A673 (cell line): ENCODE measurements at regions not wholly inside any gene's neighbourhood (a gene's known extent, or its start where the extent isn't known, plus 50 kb on each side); places are given as distances from the start of the nearest gene placed in this dataset.
A peak's percentile ranks its signal among the peaks of the same experiment; 100 is the strongest.

ENCODE experiments used
- BruUV-seq: library from RNA; stranded (reverse); fragments of 400-500 nt; replicated peaks from 2 replicates; lab custom pipeline; 2021; lab: Mats Ljungman, UMichigan
- CTCF ChIA-PET: fragments of 300-600 bp; sonication (Branson Sonifier 250); formaldehyde crosslinking; loops from one replicate; lab custom pipeline; 2022; ENCODE audit warnings: antibody characterized with exemption; lab: Charles Lee
- POLR2A ChIA-PET: fragments of 300-600 bp; sonication (Branson Sonifier 250); formaldehyde crosslinking; loops from one replicate; lab custom pipeline; 2022; ENCODE audit warnings: antibody characterized with exemption; ENCODE audit not compliant: low non-redundant PET; lab: Charles Lee
- DNase-seq: peaks from one replicate; pipeline ENCODE4 v3.0.0-alpha.2; 2015; ENCODE audit warnings: low spot score
- H3K27ac ChIP-seq: fragments of 200-600 bp; sonication (generic); 2 replicates; pipeline ENCODE4 v1.5.1; 2016; ENCODE audit warnings: mixed run types, low read depth, mild to moderate bottlenecking, mixed read lengths, antibody characterized with exemption, low read length; ENCODE audit not compliant: poor library complexity, severe bottlenecking
- H3K27me3 ChIP-seq: fragments of 200-600 bp; sonication (generic); replicated peaks from 2 replicates; pipeline ENCODE4 v1.6.1; 2017; ENCODE audit warnings: mixed run types, low read depth, mild to moderate bottlenecking, mixed read lengths, antibody characterized with exemption, low read length; ENCODE audit not compliant: insufficient read depth, poor library complexity
- H3K36me3 ChIP-seq: fragments of 200-600 bp; sonication (generic); 2 replicates; pipeline ENCODE4 v1.6.1; 2016; ENCODE audit warnings: mixed run types, mild to moderate bottlenecking, mixed read lengths, antibody characterized with exemption, low read length; ENCODE audit not compliant: insufficient read depth, poor library complexity, severe bottlenecking
- H3K4me1 ChIP-seq: fragments of 200-600 bp; sonication (generic); 2 replicates; pipeline ENCODE4 v1.6.1; 2017; ENCODE audit warnings: mixed run types, mild to moderate bottlenecking, mixed read lengths, antibody characterized with exemption, low read length; ENCODE audit not compliant: insufficient read depth, poor library complexity, severe bottlenecking
- H3K4me3 ChIP-seq: fragments of 200-600 bp; sonication (generic); 2 replicates; pipeline ENCODE4 v1.5.1; 2016; ENCODE audit warnings: low read depth, mixed run types, mild to moderate bottlenecking, mixed read lengths, low read length; ENCODE audit not compliant: poor library complexity, severe bottlenecking
- H3K9me3 ChIP-seq: fragments of 200-600 bp; sonication (generic); 2 replicates; pipeline ENCODE4 v1.6.1; 2016; ENCODE audit warnings: mixed run types, low read depth, mild to moderate bottlenecking, mixed read lengths, antibody characterized with exemption, low read length; ENCODE audit not compliant: poor library complexity, severe bottlenecking
- EZH2 ChIP-seq: fragments of 200-600 bp; sonication (generic); IDR thresholded peaks from 2 replicates; pipeline ENCODE4 v1.6.1; 2017; ENCODE audit warnings: borderline replicate concordance, low read depth, mild to moderate bottlenecking, mixed read lengths, antibody characterized with exemption, low read length; ENCODE audit not compliant: poor library complexity, severe bottlenecking
- intact Hi-C: fragments of 100-400 bp; cut with micrococcal nuclease; formaldehyde crosslinking; loops from one replicate; pipeline ENCODE4 v1.10.0; 2022; ENCODE audit not compliant: unreplicated experiment
- TF ChIP-seq, protein P1 (sequence below): fragments of 300-800, 200-600 bp; sonication (generic); conservative IDR thresholded peaks from 2 replicates; pipeline ENCODE4 v1.5.1; 2017; ENCODE audit warnings: low read depth, mild to moderate bottlenecking, antibody characterized with exemption, low read length, moderate library complexity, mixed read lengths

DNA sequence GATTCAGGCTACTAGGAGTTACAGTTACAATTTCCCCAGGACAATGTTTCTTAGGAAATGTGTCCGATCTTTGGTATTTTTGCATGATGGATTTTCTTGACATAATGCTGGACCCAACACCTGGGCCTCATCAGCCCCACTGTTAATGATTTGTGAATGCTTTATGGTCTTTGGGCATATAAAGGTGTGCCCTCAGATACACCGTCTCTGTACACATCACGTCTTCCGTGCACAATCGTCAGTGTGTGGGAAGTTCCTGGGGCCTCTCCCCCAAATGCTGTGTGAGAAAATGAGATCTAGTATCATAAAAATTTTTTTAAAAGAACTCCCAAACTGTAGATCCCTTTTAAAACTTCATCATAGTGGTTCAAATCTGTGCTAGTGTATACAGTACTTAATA, 373.2 kb upstream of the ID4 start:
- no peak for TF ChIP-seq EZH2
- TF ChIP-seq, protein P1, sequence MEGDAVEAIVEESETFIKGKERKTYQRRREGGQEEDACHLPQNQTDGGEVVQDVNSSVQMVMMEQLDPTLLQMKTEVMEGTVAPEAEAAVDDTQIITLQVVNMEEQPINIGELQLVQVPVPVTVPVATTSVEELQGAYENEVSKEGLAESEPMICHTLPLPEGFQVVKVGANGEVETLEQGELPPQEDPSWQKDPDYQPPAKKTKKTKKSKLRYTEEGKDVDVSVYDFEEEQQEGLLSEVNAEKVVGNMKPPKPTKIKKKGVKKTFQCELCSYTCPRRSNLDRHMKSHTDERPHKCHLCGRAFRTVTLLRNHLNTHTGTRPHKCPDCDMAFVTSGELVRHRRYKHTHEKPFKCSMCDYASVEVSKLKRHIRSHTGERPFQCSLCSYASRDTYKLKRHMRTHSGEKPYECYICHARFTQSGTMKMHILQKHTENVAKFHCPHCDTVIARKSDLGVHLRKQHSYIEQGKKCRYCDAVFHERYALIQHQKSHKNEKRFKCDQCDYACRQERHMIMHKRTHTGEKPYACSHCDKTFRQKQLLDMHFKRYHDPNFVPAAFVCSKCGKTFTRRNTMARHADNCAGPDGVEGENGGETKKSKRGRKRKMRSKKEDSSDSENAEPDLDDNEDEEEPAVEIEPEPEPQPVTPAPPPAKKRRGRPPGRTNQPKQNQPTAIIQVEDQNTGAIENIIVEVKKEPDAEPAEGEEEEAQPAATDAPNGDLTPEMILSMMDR, result no peak
- no TSS peak for BruUV-seq
- DNase-seq, result no peak
- H3K9me3 ChIP-seq, result no peaks in the 10 kb centered on the region
- no peaks in the 10 kb centered on the region for H3K27me3 ChIP-seq
- peaks cover 3% of the 10 kb centered on the region for H3K4me1 ChIP-seq
- ChIA-PET POLR2A (no interaction called here), CTCF (no interaction called here)
- intact Hi-C loops, result no loop called here
- H3K27ac ChIP-seq, result no peak overlapping the region
- H3K4me3 ChIP-seq, result no peak overlapping the region
- H3K36me3 ChIP-seq, result no peaks in the 10 kb centered on the region

DNA sequence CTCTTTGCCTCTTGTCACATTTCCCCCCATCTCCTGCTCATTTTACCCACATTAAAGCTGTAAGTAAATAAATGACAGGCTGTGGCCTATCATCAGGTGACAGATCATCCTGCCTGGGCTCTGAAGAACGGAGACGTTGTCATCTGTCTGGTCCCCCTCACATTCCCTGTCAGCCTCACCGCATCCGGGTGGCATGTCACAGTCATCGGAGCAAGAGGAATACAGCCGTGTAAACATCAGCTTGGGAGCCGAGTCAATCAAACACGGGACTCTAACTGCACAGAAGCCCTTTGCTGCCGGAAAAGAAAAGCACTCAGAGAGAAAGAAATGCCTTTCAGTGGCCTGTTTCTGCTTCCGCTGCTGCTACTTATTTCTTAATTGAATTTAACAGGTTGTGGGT, 371.9 kb upstream of the ID4 start:
- POLR2A ChIA-PET, result no interaction called here
- H3K4me3 ChIP-seq, result no peak overlapping the region
- no peaks in the 10 kb centered on the region for H3K27me3 ChIP-seq
- H3K27ac ChIP-seq, result no peak overlapping the region
- no peaks in the 10 kb centered on the region for H3K9me3 ChIP-seq
- H3K4me1 ChIP-seq, result peaks cover 3% of the 10 kb centered on the region
- intact Hi-C loops, result no loop called here
- DNase-seq, result no peak
- no TSS peak for BruUV-seq
- CTCF ChIA-PET, result no interaction called here
- H3K36me3 ChIP-seq, result no peaks in the 10 kb centered on the region
- TF ChIP-seq, protein P1, result no peak
- no peak for TF ChIP-seq EZH2

DNA sequence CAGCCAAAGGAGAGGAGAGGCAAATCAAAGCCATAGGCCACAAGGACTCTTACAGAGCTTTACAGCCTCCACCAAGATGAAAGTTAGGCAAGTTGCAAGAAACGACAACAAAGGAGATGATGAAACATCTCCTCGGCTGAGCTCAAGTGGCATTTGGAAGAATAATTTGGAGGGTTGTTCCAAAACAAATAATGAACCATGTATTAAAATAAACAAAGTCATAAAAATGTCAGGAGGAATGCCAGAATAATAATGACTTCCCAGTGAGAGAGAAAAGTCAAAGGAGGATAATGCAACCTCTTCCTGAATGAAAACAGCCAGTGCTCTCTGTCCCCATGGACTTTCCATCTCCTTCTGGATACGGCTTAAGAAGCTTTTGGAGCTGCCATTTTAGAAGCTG, 371.4 kb upstream of the ID4 start:
- Histone ChIP-seq H3K27ac (no peak overlapping the region), H3K36me3 (no peaks in the 10 kb centered on the region), H3K27me3 (no peaks in the 10 kb centered on the region), H3K9me3 (no peaks in the 10 kb centered on the region), H3K4me3 (no peak overlapping the region), H3K4me1 (peaks cover 3% of the 10 kb centered on the region)
- BruUV-seq, result no TSS peak
- TF ChIP-seq EZH2, result no peak
- TF ChIP-seq, protein P1, result no peak
- intact Hi-C loops, result no loop called here
- POLR2A ChIA-PET, result interaction anchor here (0.5 kb wide), 1 partner anchor 1630 kb away, joined by 4 read pairs; no protein-coding TSS in a partner anchor
- DNase-seq, result peak; percentile 21
- CTCF ChIA-PET, result no interaction called here
